T1000 (cell line): ENCODE measurements at regions not wholly inside any gene's neighbourhood (a gene's known extent, or its start where the extent isn't known, plus 50 kb on each side); places are given as distances from the start of the nearest gene placed in this dataset.

Source experiments
- DNase-seq: peaks from one replicate; lab custom pipeline; 2025; ENCODE audit warnings: mixed read lengths; lab: John Stamatoyannopoulos, UW

GRCh38 chr6:12585497-12585958 lies 131.0 kb upstream of the PHACTR1 start:
- no peak for DNase-seq

GRCh38 chr6:12586721-12587480 lies 129.7 kb upstream of the PHACTR1 start:
- DNase-seq = no peak

GRCh38 chr6:12590901-12591300 lies 125.7 kb upstream of the PHACTR1 start:
- DNase-seq = no peak

GRCh38 chr6:12592634-12593033 lies 123.9 kb upstream of the PHACTR1 start:
- DNase-seq = no peak

GRCh38 chr6:12593771-12594529 lies 122.6 kb upstream of the PHACTR1 start:
- no peak for DNase-seq

GRCh38 chr6:12594530-12594893 lies 122.1 kb upstream of the PHACTR1 start:
- DNase-seq = no peak

- no peak for DNase-seq
Observed at GRCh38 chr6:12595161-12595811, 121.3 kb upstream of the PHACTR1 start.

GRCh38 chr6:12596731-12597130 lies 119.8 kb upstream of the PHACTR1 start:
- DNase-seq = no peak

GRCh38 chr6:12598919-12599318 lies 117.6 kb upstream of the PHACTR1 start:
- no peak for DNase-seq

GRCh38 chr6:12601881-12602280 lies 114.7 kb upstream of the PHACTR1 start:
- DNase-seq = no peak

- DNase-seq = no peak
Observed at GRCh38 chr6:12602342-12602741, 114.2 kb upstream of the PHACTR1 start.

GRCh38 chr6:12602951-12603672 lies 113.5 kb upstream of the PHACTR1 start:
- DNase-seq = no peak

- no peak for DNase-seq
Observed at GRCh38 chr6:12603673-12604049, 112.9 kb upstream of the PHACTR1 start.

- DNase-seq = peak; percentile 14
Observed at GRCh38 chr6:12605888-12606345, 110.7 kb upstream of the PHACTR1 start.

GRCh38 chr6:12606616-12607015 lies 110.0 kb upstream of the PHACTR1 start:
- DNase-seq = no peak

- no peak for DNase-seq
Observed at GRCh38 chr6:12608016-12608860, 108.3 kb upstream of the PHACTR1 start.

GRCh38 chr6:12608874-12609273 lies 107.7 kb upstream of the PHACTR1 start:
- DNase-seq = no peak

- no peak for DNase-seq
Observed at GRCh38 chr6:12609751-12610150, 106.8 kb upstream of the PHACTR1 start.

- no peak for DNase-seq
Observed at GRCh38 chr6:12610862-12611261, 105.7 kb upstream of the PHACTR1 start.

- DNase-seq = no peak
Observed at GRCh38 chr6:12613811-12614210, 102.8 kb upstream of the PHACTR1 start.

- DNase-seq = no peak
Observed at GRCh38 chr6:12614456-12614855, 102.1 kb upstream of the PHACTR1 start.
